ENCODE measurements at regions not wholly inside any gene's neighbourhood (a gene's known extent, or its start where the extent isn't known, plus 50 kb on each side); places are given as distances from the start of the nearest gene placed in this dataset.

GRCh38 chr4:27594922-27595321 is 734.3 kb downstream of the STIM2 start:
- TF ChIP-seq CTCF (conservative IDR thresholded peaks at IDR 0.05 in 1 of 2, IDR thresholded peaks at IDR 0.05 in 1 of 2; ENCODE audit: low read depth in 1 of 2, low read length in 2 of 2) = no peak
- TF ChIP-seq EZH2 (IDR thresholded peaks at IDR 0.05; ENCODE audit: low read length, missing control alignments) = no peak

Data from fibroblast of lung (primary cell).